ENCODE measurements at regions not wholly inside any gene's neighbourhood (a gene's known extent, or its start where the extent isn't known, plus 50 kb on each side); places are given as distances from the start of the nearest gene placed in this dataset.

DNA sequence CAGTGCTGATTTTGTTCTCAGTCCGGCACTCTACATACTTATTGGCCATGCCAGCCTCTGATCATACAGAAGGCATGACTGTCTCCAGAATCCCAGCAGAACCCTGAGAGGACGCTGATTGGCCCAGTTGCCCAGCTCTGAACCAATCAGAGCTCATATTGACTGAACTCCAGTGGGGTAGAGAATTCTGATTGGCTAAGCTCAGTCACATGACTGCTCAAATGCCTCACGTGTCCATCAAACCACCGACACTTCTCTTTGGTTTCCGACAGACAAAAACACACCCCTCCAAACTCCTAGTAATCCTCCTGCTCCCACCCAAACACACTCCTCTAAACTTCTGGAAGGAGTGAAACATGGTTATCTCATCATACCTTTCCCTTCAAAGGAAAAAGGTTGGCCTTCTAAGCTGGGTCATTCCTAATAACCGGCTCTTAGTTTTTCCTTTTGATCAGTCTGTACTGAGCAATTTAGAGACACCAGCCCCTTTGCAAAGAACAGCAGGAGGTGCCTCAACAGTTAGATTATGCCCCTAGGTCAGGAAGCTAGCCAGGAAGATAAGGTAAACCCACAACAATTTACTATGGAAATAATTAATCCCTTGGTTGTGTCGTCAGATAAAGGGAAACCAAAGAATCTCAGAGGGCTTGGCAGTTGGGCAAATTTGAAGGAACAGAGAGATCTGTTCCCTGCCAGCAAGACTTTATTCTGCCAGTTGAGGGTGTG is 187.8 kb downstream of the TLE3 start:
- no peak for DNase-seq (ENCODE audit: extremely low spot score in 2 of 2)

DNA sequence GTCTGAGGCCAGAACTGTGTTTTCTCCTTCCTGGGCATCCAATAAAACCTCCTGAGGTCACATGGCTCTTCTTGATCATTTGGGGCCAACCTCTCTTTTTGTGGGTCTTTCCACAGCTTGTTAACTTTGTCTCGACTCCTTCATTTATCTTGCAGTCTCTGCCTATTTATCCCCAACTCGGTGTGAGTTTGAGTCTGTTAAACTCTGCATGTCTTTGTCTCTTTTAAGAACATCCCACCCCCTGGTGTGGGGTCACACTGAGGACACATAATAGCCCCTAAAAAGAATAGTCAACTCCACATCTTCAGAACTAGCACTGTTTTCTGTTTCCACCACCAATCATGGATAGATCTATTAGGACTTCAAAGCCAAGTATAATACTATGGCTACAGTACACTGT is 187.2 kb downstream of the TLE3 start:
- H3K27me3 ChIP-seq = no peaks in the 10 kb centered on the region
- H3K4me3 ChIP-seq = no peak overlapping the region
- no peak overlapping the region for H3K27ac ChIP-seq
- H3K9me3 ChIP-seq = no peaks in the 10 kb centered on the region
- TF ChIP-seq POLR2AphosphoS5 (IDR thresholded peaks at IDR 0.05; ENCODE audit: insufficient read depth in 1 of 2, low read depth in 1 of 2) (no peak), POLR2A (IDR thresholded peaks at IDR 0.05) (no peak)
- TF ChIP-seq, protein P1, sequence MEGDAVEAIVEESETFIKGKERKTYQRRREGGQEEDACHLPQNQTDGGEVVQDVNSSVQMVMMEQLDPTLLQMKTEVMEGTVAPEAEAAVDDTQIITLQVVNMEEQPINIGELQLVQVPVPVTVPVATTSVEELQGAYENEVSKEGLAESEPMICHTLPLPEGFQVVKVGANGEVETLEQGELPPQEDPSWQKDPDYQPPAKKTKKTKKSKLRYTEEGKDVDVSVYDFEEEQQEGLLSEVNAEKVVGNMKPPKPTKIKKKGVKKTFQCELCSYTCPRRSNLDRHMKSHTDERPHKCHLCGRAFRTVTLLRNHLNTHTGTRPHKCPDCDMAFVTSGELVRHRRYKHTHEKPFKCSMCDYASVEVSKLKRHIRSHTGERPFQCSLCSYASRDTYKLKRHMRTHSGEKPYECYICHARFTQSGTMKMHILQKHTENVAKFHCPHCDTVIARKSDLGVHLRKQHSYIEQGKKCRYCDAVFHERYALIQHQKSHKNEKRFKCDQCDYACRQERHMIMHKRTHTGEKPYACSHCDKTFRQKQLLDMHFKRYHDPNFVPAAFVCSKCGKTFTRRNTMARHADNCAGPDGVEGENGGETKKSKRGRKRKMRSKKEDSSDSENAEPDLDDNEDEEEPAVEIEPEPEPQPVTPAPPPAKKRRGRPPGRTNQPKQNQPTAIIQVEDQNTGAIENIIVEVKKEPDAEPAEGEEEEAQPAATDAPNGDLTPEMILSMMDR (IDR thresholded peaks at IDR 0.05) = no peak
- no peaks in the 10 kb centered on the region for H3K36me3 ChIP-seq
- H3K4me1 ChIP-seq = no peaks in the 10 kb centered on the region
- no peak for DNase-seq (ENCODE audit: extremely low spot score in 2 of 2)
- intact Hi-C loops (cut with DNase I) = no loop called here

More for the DNA sequence above, 187.8 kb downstream of the TLE3 start:
- Histone ChIP-seq H3K4me3 (no peak overlapping the region), H3K4me1 (no peaks in the 10 kb centered on the region), H3K9me3 (no peaks in the 10 kb centered on the region), H3K27ac (no peak overlapping the region), H3K36me3 (no peaks in the 10 kb centered on the region), H3K27me3 (no peaks in the 10 kb centered on the region)
- no peak for TF ChIP-seq POLR2AphosphoS5 (IDR thresholded peaks at IDR 0.05; ENCODE audit: insufficient read depth in 1 of 2, low read depth in 1 of 2)
- TF ChIP-seq, protein P1 (IDR thresholded peaks at IDR 0.05) = no peak
- no peak for TF ChIP-seq POLR2A (IDR thresholded peaks at IDR 0.05)
- intact Hi-C loops (cut with DNase I) = no loop called here

DNA sequence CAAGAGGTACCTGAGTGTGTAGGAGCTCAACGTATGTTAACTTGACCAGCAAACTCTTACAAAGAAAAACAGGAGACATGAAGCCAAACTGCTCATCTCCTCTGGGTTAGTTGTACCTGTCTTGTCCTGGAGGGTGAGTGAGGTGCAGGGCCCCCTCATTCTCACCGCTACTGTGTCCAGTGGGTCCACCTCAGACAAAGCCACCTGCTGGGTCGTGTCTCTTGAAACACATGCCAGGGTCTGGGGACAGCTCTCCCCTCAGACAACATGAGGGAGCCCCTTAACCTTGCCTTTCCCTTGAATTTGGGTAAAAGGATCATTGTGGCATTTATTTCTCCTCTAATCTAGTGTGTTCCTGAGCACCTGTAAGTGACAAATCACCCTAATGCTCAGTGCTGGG is 185.6 kb downstream of the TLE3 start:
- no peaks in the 10 kb centered on the region for H3K9me3 ChIP-seq
- H3K27ac ChIP-seq = no peak overlapping the region
- H3K36me3 ChIP-seq = no peaks in the 10 kb centered on the region
- no peaks in the 10 kb centered on the region for H3K4me1 ChIP-seq
- DNase-seq (ENCODE audit: extremely low spot score in 2 of 2) = no peak
- H3K27me3 ChIP-seq = no peaks in the 10 kb centered on the region
- TF ChIP-seq POLR2A (IDR thresholded peaks at IDR 0.05) (no peak), POLR2AphosphoS5 (IDR thresholded peaks at IDR 0.05; ENCODE audit: insufficient read depth in 1 of 2, low read depth in 1 of 2) (no peak)
- TF ChIP-seq, protein P1 (IDR thresholded peaks at IDR 0.05) = no peak
- no peak overlapping the region for H3K4me3 ChIP-seq
- intact Hi-C loops (cut with DNase I) = no loop called here

DNA sequence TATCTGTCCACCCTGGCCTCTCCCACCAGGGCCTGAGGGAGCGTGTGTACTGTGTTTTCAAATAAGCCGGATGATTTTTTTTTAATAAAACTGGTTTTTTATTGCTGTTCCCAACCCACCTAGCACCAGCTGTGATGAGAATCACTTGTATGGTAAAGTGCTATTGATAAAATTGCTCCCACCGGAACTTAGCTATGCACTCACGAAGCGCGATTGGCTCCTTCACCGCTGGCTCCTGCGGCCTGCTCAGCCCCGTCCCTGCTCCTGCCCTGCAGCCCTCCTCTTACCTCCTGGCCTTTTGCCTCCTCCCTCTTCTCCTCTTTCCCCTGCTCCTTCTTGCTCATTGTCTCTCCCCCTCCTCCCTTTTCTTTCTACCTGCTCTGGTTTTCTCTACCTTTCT is 183.7 kb downstream of the TLE3 start:
- Histone ChIP-seq H3K27ac (no peak overlapping the region), H3K36me3 (no peaks in the 10 kb centered on the region), H3K27me3 (no peaks in the 10 kb centered on the region), H3K4me1 (no peaks in the 10 kb centered on the region), H3K9me3 (no peaks in the 10 kb centered on the region), H3K4me3 (no peak overlapping the region)
- TF ChIP-seq, protein P1 (IDR thresholded peaks at IDR 0.05) = no peak
- TF ChIP-seq POLR2AphosphoS5 (IDR thresholded peaks at IDR 0.05; ENCODE audit: insufficient read depth in 1 of 2, low read depth in 1 of 2) = no peak
- TF ChIP-seq POLR2A (IDR thresholded peaks at IDR 0.05) = no peak
- intact Hi-C loops (cut with DNase I) = no loop called here
- no peak for DNase-seq (ENCODE audit: extremely low spot score in 2 of 2)

DNA sequence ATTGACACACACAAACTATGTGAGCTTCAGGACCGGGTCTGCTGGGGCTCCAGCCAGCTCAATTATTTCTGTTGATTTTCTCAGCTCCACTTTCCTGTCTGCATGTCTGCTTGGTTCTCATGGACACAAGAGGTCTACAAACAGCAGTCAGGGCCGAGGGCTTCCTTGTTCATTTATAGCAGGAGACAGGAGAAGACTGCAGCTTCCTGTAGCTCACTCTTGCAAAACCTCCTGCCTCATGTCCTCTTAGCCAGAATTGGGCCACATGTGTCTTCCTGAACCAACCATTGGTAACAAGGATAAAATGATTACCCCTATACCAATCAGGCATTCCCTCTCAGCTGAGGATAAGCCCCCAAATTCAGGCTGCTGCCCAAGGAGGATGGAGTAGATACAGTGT is 182.8 kb downstream of the TLE3 start:
- H3K27me3 ChIP-seq = no peaks in the 10 kb centered on the region
- H3K4me3 ChIP-seq = no peak overlapping the region
- TF ChIP-seq POLR2AphosphoS5 (IDR thresholded peaks at IDR 0.05; ENCODE audit: insufficient read depth in 1 of 2, low read depth in 1 of 2) = no peak
- no peaks in the 10 kb centered on the region for H3K9me3 ChIP-seq
- H3K27ac ChIP-seq = no peak overlapping the region
- DNase-seq (ENCODE audit: extremely low spot score in 2 of 2) = no peak
- H3K4me1 ChIP-seq = no peaks in the 10 kb centered on the region
- intact Hi-C loops (cut with DNase I) = no loop called here
- no peaks in the 10 kb centered on the region for H3K36me3 ChIP-seq

Measured in vagina (tissue), 2 donors.